HK-2 (cell line): ENCODE measurements at regions not wholly inside any gene's neighbourhood (a gene's known extent, or its start where the extent isn't known, plus 50 kb on each side); places are given as distances from the start of the nearest gene placed in this dataset.
"Not testable (repeated sequence)": the region's sequence is repeated elsewhere in the genome, so short reads cannot be mapped to it uniquely, and the experiment has no call there.

Experiments
- DNase-seq: peaks from one replicate; pipeline ENCODE4 v3.0.0-alpha.2; 2018; ENCODE audit not compliant: unreplicated experiment

DNA sequence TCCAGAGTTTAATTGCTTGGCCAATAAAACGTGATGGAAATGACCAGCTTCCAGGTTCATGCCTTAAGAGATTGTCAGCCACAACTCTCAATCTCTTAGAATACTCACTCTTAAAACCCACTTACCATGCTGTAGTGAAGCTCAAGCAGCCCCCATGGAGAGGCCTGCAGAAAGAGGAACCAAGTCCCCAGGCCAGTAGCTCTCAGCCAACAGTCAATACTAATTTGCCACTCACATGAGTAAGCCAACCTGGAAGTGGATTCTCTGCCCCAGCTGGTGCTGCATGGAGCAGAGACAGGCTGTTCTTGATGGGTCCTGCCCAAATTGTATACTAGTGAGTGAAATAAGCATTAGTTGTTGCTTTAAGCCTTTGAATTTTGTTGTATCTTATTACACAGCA lies 155.9 kb downstream of the OXSM start:
- no peak for DNase-seq

- DNase-seq, result no peak
These were observed 162.2 kb downstream of the OXSM start for GRCh38 chr3:25952133-25952532.

DNA sequence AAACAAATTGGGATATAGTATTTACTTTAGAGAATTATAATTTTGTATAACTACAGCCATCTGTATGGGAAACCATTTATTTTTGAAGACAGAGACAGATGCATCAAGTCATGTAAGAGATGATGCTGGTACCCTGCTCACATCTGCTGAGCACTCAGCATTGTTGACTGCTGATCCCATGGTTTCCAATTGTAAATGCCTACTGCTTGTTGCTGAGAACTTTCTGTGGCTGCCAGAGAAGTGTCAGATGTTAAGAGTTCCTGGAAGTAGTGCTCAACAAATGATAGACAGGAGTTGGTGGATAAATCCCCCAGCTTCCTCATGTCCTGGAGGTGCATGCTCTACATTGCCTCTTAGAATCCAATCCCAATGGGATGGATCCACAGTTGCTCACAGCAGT lies 167.1 kb downstream of the OXSM start:
- DNase-seq, result no peak

DNA sequence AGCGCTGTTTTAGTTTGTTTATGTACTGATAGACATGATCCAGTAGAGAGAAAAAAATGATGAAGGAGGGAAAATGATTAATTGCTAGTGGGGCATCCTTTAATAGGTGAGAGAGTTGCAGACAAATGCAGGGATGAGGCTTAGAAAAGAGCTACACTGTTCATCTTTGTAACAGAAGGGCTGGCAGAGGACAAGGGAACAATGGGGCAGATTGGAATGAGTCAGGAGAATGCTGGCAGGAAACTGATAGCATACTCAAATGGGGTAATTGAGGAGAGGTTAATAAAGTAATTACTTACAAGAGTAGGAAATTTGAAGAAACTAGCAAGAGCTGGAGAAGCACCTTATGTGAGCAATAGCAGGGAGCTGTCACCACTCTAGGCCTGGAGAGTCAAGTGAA lies 170.9 kb downstream of the OXSM start:
- no peak for DNase-seq

DNA sequence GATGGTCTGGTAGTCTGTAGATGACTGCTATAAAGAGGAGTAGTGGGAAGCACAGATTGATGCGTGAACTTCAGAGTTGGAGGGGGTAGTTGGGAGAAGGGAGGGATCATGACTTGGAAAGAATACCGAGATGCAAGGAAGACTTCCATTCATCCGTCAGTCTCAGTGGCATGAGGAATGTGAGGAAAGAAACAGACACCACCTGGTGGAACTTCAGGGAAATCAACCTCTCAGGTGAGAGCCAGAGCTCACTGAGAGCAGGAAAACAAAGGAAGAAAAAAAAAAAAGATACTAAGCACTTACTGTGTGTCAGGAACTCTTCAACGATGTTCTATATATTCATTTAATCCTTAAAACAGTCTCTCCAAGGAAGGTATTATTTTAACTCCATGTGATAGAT lies 172.4 kb downstream of the OXSM start:
- no peak for DNase-seq

DNA sequence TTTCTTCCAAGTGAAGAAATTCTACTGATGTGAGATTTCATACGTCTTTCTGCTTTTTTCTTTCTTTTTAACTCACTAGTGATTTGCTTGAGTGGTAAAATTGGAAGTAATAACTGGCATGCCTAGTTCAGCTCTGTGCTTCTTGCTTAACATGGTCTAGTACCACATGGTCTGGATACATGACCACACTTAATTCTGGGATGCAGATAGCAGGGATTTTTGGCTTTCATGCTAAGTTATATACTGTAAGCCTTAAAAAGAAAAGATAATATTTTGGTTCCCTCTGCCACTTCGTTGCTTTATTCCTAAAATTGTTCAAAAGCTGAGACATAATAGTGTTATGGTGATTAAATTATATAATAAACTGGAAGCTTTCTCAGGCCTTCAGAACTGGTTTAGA lies 174.3 kb downstream of the OXSM start:
- no peak for DNase-seq

DNA sequence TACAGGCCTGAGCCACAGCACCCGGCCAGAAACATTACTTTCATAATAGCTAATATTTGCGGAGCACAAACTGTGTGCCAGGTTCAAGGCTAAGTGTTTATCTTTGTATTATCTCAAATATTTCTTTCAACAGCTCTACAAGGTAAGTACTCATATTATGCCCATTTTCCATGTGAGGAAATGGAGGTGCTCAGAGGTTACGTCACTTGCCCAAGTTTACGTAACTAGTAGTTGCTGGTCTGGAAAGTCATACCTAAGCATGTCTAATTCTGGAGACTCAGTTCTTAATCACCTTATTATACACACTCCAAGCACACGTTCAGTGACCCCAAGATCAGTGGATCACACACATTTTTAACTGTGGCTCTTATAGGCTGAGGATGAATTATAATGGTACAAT lies 177.5 kb downstream of the OXSM start:
- no peak for DNase-seq

GRCh38 chr3:25971736-25972135 lies 181.8 kb downstream of the OXSM start:
- no peak for DNase-seq

DNA sequence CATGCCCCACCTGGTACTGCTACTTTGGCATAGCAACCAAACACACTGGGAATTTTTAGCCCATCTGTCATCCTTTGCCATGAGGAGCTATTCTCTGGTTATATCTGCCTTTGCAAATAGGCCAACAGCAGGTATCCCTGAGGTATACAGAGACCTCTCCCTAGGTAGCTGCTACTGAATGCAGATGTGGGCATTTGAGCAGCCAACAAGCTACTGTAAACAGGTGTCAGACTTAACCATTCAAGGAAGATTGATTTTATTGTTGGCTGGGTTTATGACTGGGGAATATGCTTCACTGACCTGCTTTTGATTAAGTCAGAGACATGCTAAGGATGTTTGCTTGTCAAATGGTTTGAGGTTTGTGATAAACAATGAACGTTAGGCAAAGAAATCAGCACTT lies 183.2 kb downstream of the OXSM start:
- no peak for DNase-seq

- DNase-seq, result no peak
These were observed 192.9 kb downstream of the OXSM start for GRCh38 chr3:25982756-25983155.

GRCh38 chr3:25985621-25986020 lies 195.7 kb downstream of the OXSM start:
- no peak for DNase-seq

DNA sequence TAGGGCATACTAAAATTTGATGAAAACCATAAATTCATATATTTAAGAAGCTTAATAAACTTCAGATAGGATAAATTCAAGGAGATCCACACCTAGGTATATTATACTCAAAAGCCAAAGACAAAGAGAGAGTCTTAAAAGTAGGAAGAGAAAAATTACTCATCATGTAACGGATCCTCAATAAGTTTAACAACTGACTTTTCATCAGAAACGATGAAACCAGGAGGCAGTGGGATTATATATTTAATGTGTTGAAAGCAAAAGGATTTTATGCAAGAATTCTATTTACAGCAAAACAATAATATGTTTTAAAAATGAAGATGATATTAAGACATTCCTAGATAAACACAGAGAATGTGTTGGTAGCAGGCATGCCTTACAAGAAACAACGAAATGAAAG lies 202.7 kb downstream of the OXSM start:
- no peak for DNase-seq

- DNase-seq, result no peak
These were observed 214.3 kb downstream of the OXSM start for GRCh38 chr3:26004172-26004571.

DNA sequence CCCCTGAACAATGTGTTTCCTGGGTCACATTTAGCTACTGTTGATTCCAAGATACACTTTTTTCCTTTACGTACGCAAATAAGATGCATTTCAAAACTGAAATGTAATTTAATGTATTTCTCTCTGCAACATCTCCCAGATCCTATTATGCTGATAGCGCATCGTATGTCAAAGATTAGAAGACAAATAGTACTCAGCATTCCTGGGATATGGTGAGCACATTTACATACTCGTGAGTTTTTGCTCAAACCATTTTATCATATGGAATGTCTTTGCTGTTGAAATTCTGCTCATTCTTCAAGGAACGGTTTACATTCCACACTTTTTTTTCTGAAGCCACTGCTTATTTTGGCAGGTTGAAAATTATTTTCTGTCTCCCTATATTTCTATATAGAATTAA lies 221.4 kb downstream of the OXSM start:
- DNase-seq, result no peak

DNA sequence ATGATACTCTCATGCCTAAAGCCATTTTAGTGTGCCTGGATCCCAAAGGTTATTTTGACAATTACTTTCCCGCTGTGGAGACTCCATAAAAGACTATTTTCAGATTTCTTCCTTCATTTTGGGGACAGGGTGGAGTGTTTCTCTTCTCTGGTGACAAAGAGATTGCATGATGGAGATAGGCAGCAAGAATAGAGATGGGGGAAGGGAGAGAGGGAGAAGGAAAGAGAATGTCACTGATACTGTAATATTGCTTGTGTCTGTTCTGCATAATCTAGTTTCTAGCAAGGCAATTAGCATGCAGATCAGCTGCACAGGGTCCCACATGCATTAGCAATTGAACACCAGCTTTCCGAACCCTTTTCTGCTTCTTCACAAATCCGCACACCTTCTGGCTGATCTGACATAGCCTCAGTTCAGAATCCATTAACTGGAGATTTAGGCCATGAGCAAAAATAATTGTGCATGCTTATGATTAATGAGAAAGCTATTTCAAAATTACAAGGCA lies 222.4 kb downstream of the OXSM start:
- no peak for DNase-seq

DNA sequence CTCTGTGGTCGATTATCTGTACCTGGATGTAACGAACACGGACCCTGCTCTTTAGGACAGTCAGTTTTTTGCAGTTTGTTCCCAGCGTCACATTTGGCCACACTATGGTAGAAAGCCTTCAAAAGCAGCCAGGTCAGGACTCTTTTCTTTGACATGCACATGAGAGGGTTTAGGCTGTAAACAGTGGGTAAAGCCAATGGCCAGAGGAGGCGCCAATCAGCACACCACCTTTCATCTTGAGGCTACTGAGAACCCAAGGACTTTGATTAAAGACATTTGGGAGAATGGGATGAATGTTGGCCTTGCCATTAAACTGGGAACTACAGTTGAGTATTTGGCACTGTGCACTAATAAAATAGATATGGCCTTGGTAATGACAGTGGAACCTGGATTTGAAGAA lies 225.9 kb downstream of the OXSM start:
- no peak for DNase-seq

DNA sequence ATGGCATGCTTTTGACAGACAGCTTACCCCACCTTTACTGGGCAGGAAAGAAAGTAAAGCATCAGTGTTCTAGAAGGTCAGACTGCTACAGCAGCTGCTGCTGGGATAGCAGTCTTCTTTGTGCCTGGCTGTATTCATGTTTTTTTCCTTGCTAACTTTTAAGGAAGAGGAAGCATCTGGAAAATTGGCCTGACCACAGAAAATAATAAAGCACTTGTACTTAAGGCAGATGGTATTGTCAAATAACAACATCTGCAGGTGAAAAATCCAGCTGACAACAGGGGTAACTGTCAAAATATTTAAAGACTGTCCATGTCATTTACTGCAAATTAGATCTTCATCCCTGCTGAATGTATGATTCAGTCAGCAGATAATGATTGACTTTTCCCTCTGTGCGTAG lies 229.0 kb downstream of the OXSM start:
- DNase-seq, result no peak

- not testable (repeated sequence) for DNase-seq
These were observed 234.3 kb downstream of the OXSM start for GRCh38 chr3:26024206-26024605.

GRCh38 chr3:26029321-26029720 lies 239.4 kb downstream of the OXSM start:
- no peak for DNase-seq

DNA sequence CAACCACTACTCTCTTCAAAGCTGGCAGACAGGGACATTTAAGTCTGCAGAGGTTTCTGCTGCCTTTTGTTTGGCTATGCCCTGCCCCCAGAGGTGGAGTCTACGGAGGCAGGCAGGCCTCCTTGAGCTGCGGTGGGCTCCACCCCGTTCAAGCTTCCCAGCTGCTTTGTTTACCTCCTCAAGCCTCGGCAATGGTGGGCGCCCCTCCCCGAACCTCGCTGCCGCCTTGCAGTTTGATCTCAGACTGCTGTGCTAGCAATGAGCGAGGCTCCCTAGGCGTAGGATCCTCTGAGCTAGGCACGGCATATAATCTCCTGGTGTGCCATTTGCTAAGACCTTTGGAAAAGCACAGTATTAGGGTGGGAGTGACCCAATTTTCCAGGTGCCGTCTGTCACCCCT lies 252.2 kb downstream of the OXSM start:
- DNase-seq, result not testable (repeated sequence)

DNA sequence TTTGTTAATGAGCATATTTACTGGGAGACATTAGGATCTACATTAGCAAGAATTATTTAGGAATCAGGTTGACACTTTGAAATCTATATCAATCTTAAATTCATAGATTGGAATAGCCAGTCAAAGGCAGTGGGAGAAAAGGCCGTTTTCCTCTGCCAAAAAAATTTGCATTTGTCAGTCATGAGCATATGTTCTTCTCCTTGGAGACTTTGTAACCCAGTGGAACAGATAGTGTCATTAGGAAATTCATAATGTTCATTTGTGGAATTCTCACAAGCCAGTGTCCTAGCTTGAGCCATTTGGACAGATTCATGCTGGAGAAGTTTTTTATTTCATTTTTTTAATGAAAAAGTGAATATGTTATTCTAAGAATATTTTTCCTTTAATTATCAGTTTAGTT lies 260.1 kb downstream of the OXSM start:
- DNase-seq, result no peak

DNA sequence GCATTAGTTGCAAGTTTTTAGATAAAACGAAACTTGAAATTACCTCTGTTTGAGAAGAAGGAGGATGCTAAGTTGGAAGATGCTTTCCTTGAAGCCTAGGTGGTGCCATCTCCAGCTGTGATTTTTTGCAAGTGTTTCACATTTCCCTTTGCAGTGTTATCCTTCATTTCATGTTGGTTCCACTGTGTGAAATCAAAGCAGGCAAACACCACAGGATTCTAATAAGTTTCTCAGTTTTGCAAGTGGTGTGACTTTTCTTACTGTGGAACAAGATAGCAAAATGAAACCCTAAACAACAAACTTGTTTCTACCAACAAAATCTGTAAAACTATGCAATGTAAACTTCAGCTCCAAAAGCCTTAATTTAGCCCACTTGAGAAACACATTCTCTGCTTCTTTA lies 260.9 kb downstream of the OXSM start:
- DNase-seq, result no peak

DNA sequence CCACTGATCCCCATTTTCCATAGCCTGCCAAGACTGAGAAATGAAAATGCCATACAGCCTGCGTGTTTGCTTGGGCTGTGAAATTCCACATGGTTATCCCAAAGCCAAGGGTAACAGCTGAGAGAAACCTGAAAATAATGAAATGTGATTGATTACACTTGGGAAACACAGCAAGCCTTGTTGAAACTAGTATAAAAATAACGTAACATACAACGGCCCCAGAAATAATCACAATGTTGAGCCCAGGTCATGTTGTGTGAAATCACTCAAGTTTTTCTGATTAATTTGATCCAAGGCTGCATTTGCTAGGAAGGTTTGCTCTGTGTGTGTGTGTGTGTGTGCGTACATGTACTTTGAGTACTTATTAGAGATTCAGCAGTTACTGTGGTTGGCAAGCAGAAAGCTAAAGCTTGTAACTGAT lies 269.0 kb downstream of the OXSM start:
- DNase-seq, result no peak

DNA sequence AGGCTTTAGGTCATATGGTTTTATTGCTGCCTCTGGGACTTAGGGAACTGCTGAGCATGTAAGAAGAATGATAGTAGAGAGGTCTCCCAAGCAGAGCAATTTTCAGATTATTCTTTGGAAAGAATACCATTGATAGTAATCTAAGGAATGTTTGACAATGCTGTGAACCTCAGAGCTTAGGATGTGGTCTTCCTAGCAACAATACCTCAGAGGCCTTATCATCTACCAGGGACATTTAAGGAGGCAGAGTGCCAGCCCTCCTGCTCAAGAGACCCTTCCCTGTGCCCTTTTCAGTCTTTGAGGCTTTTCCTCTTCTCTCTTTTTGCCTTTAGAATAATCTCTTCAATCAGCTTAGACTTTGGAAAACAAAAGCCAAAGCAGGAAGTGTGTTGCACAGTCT lies 272.1 kb downstream of the OXSM start:
- no peak for DNase-seq

GRCh38 chr3:26064297-26064696 lies 274.4 kb downstream of the OXSM start:
- no peak for DNase-seq
